K562 (cell line): ENCODE measurements at regions not wholly inside any gene's neighbourhood (a gene's known extent, or its start where the extent isn't known, plus 50 kb on each side); places are given as distances from the start of the nearest gene placed in this dataset.

ENCODE experiments used
- CEBPB ChIP-seq: fragments of 450-650 bp; IDR thresholded peaks from 2 replicates; pipeline ENCODE4 v1.6.1; 2016; ENCODE audit warnings: missing genetic modification characterization, missing compliant biosample characterization
- EHMT2 ChIP-seq: fragments of 450-650 bp; IDR thresholded peaks from 2 replicates; pipeline ENCODE4 v1.6.1; 2018; ENCODE audit warnings: antibody characterized with exemption
- EWSR1 ChIP-seq: fragments of 450-650 bp; IDR thresholded peaks from 2 replicates; pipeline ENCODE4 v1.6.1; 2018; ENCODE audit warnings: borderline replicate concordance, mild to moderate bottlenecking, low read depth, moderate library complexity; ENCODE audit not compliant: partially characterized antibody
- KAT7 ChIP-seq: sonication (generic); formaldehyde crosslinking; IDR thresholded peaks from 2 replicates; pipeline ENCODE4 v1.8.0; 2022; ENCODE audit warnings: missing genetic modification reagents, mild to moderate bottlenecking, borderline replicate concordance
- PHF21A ChIP-seq: fragments of 450-650 bp; IDR thresholded peaks from 2 replicates; pipeline ENCODE4 v1.6.1; 2017; ENCODE audit warnings: low read depth, borderline replicate concordance
- RFX1 ChIP-seq: fragments of 450-650 bp; IDR thresholded peaks from 2 replicates; pipeline ENCODE4 v1.6.1; 2016; ENCODE audit warnings: mild to moderate bottlenecking, moderate library complexity
- SMARCE1 ChIP-seq: fragments of 450-650 bp; IDR thresholded peaks from 2 replicates; pipeline ENCODE4 v1.7.1; 2016; ENCODE audit warnings: mild to moderate bottlenecking
- TFAM ChIP-seq: fragments of 250-450 bp; sonication (Bioruptor Pico); conservative IDR thresholded peaks from 2 replicates; pipeline ENCODE4 v1.5.0; 2021; ENCODE audit warnings: mild to moderate bottlenecking, moderate library complexity
- YY1 ChIP-seq, 3 experiments: IDR thresholded peaks; 2 replicates each; pipeline ENCODE4 v1.6.1; 2011; ENCODE audit warnings: low read length in 2 of 3, mild to moderate bottlenecking in 2 of 3, moderate library complexity in 2 of 3, borderline replicate concordance in 1 of 3, control low read depth in 1 of 3, low read depth in 1 of 3; ENCODE audit not compliant: insufficient read depth in 3 of 3, insufficient replicate concordance in 2 of 3, control insufficient read depth in 1 of 3, insufficient read length in 1 of 3; ENCODE audit errors: extremely low read depth in 1 of 3
- ZNF239 ChIP-seq: fragments of 250-450 bp; sonication (Bioruptor Pico); IDR thresholded peaks from 2 replicates; pipeline ENCODE4 v1.4.0; 2020; ENCODE audit warnings: mild to moderate bottlenecking
- TF ChIP-seq, protein P1 (sequence below): fragments of 450-650 bp; formaldehyde crosslinking; IDR thresholded peaks from 2 replicates; pipeline ENCODE4 v1.4.0; 2022; ENCODE audit warnings: mild to moderate bottlenecking, moderate library complexity
- TF ChIP-seq, protein P2 (sequence below), 2 experiments: fragments of 450-650 bp in 1 of 2; IDR thresholded peaks; 2 replicates each; pipeline ENCODE4 v1.6.1; 2011 to 2017; ENCODE audit warnings: low read depth in 2 of 2, antibody characterized with exemption in 1 of 2, borderline replicate concordance in 1 of 2, low read length in 1 of 2, mild to moderate bottlenecking in 1 of 2, mixed read lengths in 1 of 2; ENCODE audit not compliant: control insufficient read depth in 1 of 2
- TF ChIP-seq, protein P3 (sequence below), 3 experiments: IDR thresholded peaks in 2 of 3; conservative IDR thresholded peaks in 1 of 3; 2 replicates each; pipeline ENCODE4 v1.5.1; 2011 to 2012; ENCODE audit warnings: low read length in 3 of 3, mild to moderate bottlenecking in 3 of 3, control low read depth in 2 of 3, improper control_type of control experiment in 1 of 3, inconsistent platforms in 1 of 3, low read depth in 1 of 3, mixed read lengths in 1 of 3, moderate library complexity in 1 of 3; ENCODE audit not compliant: insufficient read depth in 2 of 3

DNA sequence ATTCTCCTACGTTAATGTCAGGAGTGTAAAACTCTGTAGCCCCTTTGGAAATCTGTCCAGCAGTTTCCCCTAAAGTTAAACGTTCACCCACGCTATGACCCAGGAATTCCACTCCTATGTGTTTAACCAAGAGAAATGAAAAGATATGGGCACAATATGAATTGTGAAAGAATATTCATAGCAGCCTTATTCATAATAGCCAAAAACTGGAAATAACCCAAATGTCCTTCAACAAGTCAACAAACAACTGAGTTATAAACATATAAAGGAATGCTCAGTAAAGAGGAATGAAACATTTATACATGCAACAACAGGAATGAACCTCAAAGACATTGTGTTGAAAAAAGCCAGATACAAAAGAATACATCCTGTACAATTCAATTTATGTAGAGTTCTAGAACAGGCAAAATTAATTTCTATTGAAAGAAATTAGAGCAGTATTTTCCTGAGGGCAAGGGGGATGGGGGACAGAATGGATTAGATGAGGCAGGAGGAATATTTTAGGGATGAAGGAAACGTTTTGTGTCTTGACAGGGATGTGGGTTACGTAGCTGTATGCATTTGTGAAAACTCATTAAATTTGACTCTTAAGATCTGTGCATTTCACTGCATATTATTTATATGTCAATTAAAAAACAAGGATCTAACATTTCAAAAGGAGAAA is 286.7 kb upstream of the CDH5 start:
- TF ChIP-seq EWSR1 (no peak), KAT7 (CRISPR knock-in tag) (no peak), SMARCE1 (no peak), PHF21A (no peak), RFX1 (no peak), ZNF239 (CRISPR knock-in tag) (no peak), CEBPB (no peak), YY1 (IDR thresholded peaks at IDR 0.05; ENCODE audit: borderline replicate concordance in 1 of 3, control insufficient read depth in 1 of 3, extremely low read depth in 1 of 3, insufficient read depth in 3 of 3, insufficient read length in 1 of 3, insufficient replicate concordance in 2 of 3, low read depth in 1 of 3, low read length in 2 of 3) (no peak), TFAM (CRISPR knock-in tag) (no peak), EHMT2 (no peak)
- TF ChIP-seq, protein P1, sequence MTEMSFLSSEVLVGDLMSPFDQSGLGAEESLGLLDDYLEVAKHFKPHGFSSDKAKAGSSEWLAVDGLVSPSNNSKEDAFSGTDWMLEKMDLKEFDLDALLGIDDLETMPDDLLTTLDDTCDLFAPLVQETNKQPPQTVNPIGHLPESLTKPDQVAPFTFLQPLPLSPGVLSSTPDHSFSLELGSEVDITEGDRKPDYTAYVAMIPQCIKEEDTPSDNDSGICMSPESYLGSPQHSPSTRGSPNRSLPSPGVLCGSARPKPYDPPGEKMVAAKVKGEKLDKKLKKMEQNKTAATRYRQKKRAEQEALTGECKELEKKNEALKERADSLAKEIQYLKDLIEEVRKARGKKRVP (CRISPR knock-in tag), result no peak
- TF ChIP-seq, protein P2, sequence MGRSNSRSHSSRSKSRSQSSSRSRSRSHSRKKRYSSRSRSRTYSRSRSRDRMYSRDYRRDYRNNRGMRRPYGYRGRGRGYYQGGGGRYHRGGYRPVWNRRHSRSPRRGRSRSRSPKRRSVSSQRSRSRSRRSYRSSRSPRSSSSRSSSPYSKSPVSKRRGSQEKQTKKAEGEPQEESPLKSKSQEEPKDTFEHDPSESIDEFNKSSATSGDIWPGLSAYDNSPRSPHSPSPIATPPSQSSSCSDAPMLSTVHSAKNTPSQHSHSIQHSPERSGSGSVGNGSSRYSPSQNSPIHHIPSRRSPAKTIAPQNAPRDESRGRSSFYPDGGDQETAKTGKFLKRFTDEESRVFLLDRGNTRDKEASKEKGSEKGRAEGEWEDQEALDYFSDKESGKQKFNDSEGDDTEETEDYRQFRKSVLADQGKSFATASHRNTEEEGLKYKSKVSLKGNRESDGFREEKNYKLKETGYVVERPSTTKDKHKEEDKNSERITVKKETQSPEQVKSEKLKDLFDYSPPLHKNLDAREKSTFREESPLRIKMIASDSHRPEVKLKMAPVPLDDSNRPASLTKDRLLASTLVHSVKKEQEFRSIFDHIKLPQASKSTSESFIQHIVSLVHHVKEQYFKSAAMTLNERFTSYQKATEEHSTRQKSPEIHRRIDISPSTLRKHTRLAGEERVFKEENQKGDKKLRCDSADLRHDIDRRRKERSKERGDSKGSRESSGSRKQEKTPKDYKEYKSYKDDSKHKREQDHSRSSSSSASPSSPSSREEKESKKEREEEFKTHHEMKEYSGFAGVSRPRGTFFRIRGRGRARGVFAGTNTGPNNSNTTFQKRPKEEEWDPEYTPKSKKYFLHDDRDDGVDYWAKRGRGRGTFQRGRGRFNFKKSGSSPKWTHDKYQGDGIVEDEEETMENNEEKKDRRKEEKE (IDR thresholded peaks at IDR 0.05; ENCODE audit: borderline replicate concordance in 1 of 2, control insufficient read depth in 1 of 2, low read depth in 2 of 2, low read length in 1 of 2), result no peak
- TF ChIP-seq, protein P3, sequence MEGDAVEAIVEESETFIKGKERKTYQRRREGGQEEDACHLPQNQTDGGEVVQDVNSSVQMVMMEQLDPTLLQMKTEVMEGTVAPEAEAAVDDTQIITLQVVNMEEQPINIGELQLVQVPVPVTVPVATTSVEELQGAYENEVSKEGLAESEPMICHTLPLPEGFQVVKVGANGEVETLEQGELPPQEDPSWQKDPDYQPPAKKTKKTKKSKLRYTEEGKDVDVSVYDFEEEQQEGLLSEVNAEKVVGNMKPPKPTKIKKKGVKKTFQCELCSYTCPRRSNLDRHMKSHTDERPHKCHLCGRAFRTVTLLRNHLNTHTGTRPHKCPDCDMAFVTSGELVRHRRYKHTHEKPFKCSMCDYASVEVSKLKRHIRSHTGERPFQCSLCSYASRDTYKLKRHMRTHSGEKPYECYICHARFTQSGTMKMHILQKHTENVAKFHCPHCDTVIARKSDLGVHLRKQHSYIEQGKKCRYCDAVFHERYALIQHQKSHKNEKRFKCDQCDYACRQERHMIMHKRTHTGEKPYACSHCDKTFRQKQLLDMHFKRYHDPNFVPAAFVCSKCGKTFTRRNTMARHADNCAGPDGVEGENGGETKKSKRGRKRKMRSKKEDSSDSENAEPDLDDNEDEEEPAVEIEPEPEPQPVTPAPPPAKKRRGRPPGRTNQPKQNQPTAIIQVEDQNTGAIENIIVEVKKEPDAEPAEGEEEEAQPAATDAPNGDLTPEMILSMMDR (IDR thresholded peaks at IDR 0.05 in 2 of 3, conservative IDR thresholded peaks at IDR 0.05 in 1 of 3; ENCODE audit: insufficient read depth in 2 of 3, low read depth in 1 of 3, low read length in 3 of 3), result no peak
